ENCODE measurements at regions not wholly inside any gene's neighbourhood (a gene's known extent, or its start where the extent isn't known, plus 50 kb on each side); places are given as distances from the start of the nearest gene placed in this dataset.
A peak's percentile ranks its signal among the peaks of the same experiment; 100 is the strongest.

- TF ChIP-seq ZEB1 (IDR thresholded peaks at IDR 0.05; ENCODE audit: insufficient replicate concordance, low read depth): peak; percentile 20
- no peak for TF ChIP-seq NRL (CRISPR knock-in tag; IDR thresholded peaks at IDR 0.05; ENCODE audit: borderline replicate concordance)
- TF ChIP-seq, protein P1, sequence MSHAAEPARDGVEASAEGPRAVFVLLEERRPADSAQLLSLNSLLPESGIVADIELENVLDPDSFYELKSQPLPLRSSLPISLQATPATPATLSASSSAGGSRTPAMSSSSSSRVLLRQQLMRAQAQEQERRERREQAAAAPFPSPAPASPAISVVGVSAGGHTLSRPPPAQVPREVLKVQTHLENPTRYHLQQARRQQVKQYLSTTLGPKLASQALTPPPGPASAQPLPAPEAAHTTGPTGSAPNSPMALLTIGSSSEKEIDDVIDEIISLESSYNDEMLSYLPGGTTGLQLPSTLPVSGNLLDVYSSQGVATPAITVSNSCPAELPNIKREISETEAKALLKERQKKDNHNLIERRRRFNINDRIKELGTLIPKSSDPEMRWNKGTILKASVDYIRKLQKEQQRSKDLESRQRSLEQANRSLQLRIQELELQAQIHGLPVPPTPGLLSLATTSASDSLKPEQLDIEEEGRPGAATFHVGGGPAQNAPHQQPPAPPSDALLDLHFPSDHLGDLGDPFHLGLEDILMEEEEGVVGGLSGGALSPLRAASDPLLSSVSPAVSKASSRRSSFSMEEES (CRISPR knock-in tag; IDR thresholded peaks at IDR 0.05): peak; percentile 68; the same call in 1 of the 2 replicates
- TF ChIP-seq, protein P2, sequence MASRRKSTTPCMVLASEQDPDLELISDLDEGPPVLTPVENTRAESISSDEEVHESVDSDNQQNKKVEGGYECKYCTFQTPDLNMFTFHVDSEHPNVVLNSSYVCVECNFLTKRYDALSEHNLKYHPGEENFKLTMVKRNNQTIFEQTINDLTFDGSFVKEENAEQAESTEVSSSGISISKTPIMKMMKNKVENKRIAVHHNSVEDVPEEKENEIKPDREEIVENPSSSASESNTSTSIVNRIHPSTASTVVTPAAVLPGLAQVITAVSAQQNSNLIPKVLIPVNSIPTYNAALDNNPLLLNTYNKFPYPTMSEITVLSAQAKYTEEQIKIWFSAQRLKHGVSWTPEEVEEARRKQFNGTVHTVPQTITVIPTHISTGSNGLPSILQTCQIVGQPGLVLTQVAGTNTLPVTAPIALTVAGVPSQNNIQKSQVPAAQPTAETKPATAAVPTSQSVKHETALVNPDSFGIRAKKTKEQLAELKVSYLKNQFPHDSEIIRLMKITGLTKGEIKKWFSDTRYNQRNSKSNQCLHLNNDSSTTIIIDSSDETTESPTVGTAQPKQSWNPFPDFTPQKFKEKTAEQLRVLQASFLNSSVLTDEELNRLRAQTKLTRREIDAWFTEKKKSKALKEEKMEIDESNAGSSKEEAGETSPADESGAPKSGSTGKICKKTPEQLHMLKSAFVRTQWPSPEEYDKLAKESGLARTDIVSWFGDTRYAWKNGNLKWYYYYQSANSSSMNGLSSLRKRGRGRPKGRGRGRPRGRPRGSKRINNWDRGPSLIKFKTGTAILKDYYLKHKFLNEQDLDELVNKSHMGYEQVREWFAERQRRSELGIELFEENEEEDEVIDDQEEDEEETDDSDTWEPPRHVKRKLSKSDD (CRISPR knock-in tag; IDR thresholded peaks at IDR 0.05; ENCODE audit: low read depth): 0 out of 2 replicates have a peak, but pooled peaks have one; percentile 31
- TF ChIP-seq TBL1XR1 (IDR thresholded peaks at IDR 0.05; ENCODE audit: borderline replicate concordance, low read length, partially characterized antibody): no peak
- TF ChIP-seq ZBTB25 (CRISPR knock-in tag; IDR thresholded peaks at IDR 0.05): no peak
- peak; percentile 16; the same call in 1 of the 2 replicates for TF ChIP-seq HOXA3 (CRISPR knock-in tag; IDR thresholded peaks at IDR 0.05)
- TF ChIP-seq ZNF781 (CRISPR knock-in tag; IDR thresholded peaks at IDR 0.05; ENCODE audit: borderline replicate concordance, not compliant biosample characterization): no peak
- TF ChIP-seq ZNF136 (CRISPR knock-in tag; IDR thresholded peaks at IDR 0.05; ENCODE audit: low read depth): 0 out of 2 replicates have a peak, but pooled peaks have one; percentile 27
- TF ChIP-seq THRA (CRISPR knock-in tag; IDR thresholded peaks at IDR 0.05; ENCODE audit: borderline replicate concordance): 0 out of 2 replicates have a peak, but pooled peaks have one; percentile 47
- TF ChIP-seq PHF21A (CRISPR knock-in tag; IDR thresholded peaks at IDR 0.05): 0 out of 2 replicates have a peak, but pooled peaks have one; percentile 44
- no peak for TF ChIP-seq TFDP2 (CRISPR knock-in tag; IDR thresholded peaks at IDR 0.05)
- no peak for TF ChIP-seq ATRX (CRISPR knock-in tag; IDR thresholded peaks at IDR 0.05; ENCODE audit: borderline replicate concordance)
- TF ChIP-seq NKX3-1 (CRISPR knock-in tag; IDR thresholded peaks at IDR 0.05): no peak
- peak; percentile 73; the same call in 1 of the 2 replicates for TF ChIP-seq ZNF292 (CRISPR knock-in tag; IDR thresholded peaks at IDR 0.05; ENCODE audit: borderline replicate concordance, low read depth)
- TF ChIP-seq TOPORS (CRISPR knock-in tag; IDR thresholded peaks at IDR 0.05): no peak
- TF ChIP-seq FOXA1 (IDR thresholded peaks at IDR 0.05): no peak
- peak; percentile 87 for TF ChIP-seq FOXA1 (CRISPR knock-in tag; IDR thresholded peaks at IDR 0.05)
- no peak for TF ChIP-seq JUND (CRISPR knock-in tag; IDR thresholded peaks at IDR 0.05)
- TF ChIP-seq IKZF1 (IDR thresholded peaks at IDR 0.05): no peak
- TF ChIP-seq RXRB (CRISPR knock-in tag; IDR thresholded peaks at IDR 0.05; ENCODE audit: borderline replicate concordance): peak; percentile 74
- TF ChIP-seq ETV5 (CRISPR knock-in tag; IDR thresholded peaks at IDR 0.05; ENCODE audit: borderline replicate concordance): peak; percentile 71; the same call in 1 of the 2 replicates
- no peak for TF ChIP-seq ZKSCAN5 (CRISPR knock-in tag; IDR thresholded peaks at IDR 0.05)
- TF ChIP-seq BHLHE40 (IDR thresholded peaks at IDR 0.05; ENCODE audit: low read length): no peak
These were observed 263.6 kb downstream of the PTTG2 start (continued) for GRCh38 chr4:38223782-38224236.
